DND-41 (cell line): ENCODE measurements at regions not wholly inside any gene's neighbourhood (a gene's known extent, or its start where the extent isn't known, plus 50 kb on each side); places are given as distances from the start of the nearest gene placed in this dataset.

ENCODE experiments used
- ATAC-seq: fragments of 200-7000 bp; cut with Tn5 transposase; 3 replicates; pipeline ENCODE4 v1.9.1; 2021; ENCODE audit warnings: low read depth; ENCODE audit not compliant: insufficient read depth
- DNase-seq: peaks from one replicate; pipeline ENCODE4 v3.0.0-alpha.2; 2020
- H2AFZ ChIP-seq: 2 replicates; pipeline ENCODE4 v1.6.0; 2012; ENCODE audit warnings: low read depth, low read length
- H3K27ac ChIP-seq: 2 replicates; pipeline ENCODE4 v1.5.1; 2012; ENCODE audit warnings: low read length, inconsistent platforms
- H3K27me3 ChIP-seq: fragments of 200-600 bp; sonication (generic); 2 replicates; pipeline ENCODE4 v1.6.0; 2012; ENCODE audit warnings: low read length, mild to moderate bottlenecking, inconsistent platforms; ENCODE audit not compliant: insufficient read depth, poor library complexity
- H3K36me3 ChIP-seq: 2 replicates; pipeline ENCODE4 v1.5.1; 2012; ENCODE audit warnings: low read length, inconsistent platforms; ENCODE audit not compliant: insufficient read depth
- H3K4me1 ChIP-seq: 2 replicates; pipeline ENCODE4 v1.5.1; 2012; ENCODE audit warnings: mild to moderate bottlenecking, low read length; ENCODE audit not compliant: insufficient read depth
- H3K4me2 ChIP-seq: 2 replicates; pipeline ENCODE4 v1.6.0; 2012; ENCODE audit warnings: mild to moderate bottlenecking, moderate library complexity, low read length, inconsistent platforms; ENCODE audit not compliant: insufficient read depth
- H3K4me3 ChIP-seq, 2 experiments: fragments of 200-600 bp in 1 of 2; shearing (Covaris generic) in 1 of 2; 2 replicates each; pipeline ENCODE4 v1.5.1; 2012 to 2016; ENCODE audit warnings: inconsistent platforms in 2 of 2, low read length in 2 of 2, mild to moderate bottlenecking in 2 of 2, low read depth in 1 of 2, moderate library complexity in 1 of 2
- H3K79me2 ChIP-seq: 2 replicates; pipeline ENCODE4 v1.6.0; 2012; ENCODE audit warnings: low read length, inconsistent platforms; ENCODE audit not compliant: insufficient read depth
- H3K9ac ChIP-seq: 2 replicates; pipeline ENCODE4 v1.6.0; 2012; ENCODE audit warnings: low read depth, mild to moderate bottlenecking, inconsistent platforms, low read length, moderate library complexity
- H3K9me3 ChIP-seq: 2 replicates; pipeline ENCODE4 v1.5.1; 2012; ENCODE audit warnings: low read length, moderate library complexity, mild to moderate bottlenecking, inconsistent platforms; ENCODE audit not compliant: insufficient read depth, severe bottlenecking
- H4K20me1 ChIP-seq: 2 replicates; pipeline ENCODE4 v1.6.0; 2012; ENCODE audit warnings: low read length; ENCODE audit not compliant: insufficient read depth
- CTCF ChIP-seq: IDR thresholded peaks from 2 replicates; pipeline ENCODE4 v1.5.1; 2012; ENCODE audit warnings: borderline replicate concordance, low read length, moderate library complexity, mild to moderate bottlenecking; ENCODE audit not compliant: poor library complexity, severe bottlenecking; ENCODE audit errors: extremely low read depth
- EZH2 ChIP-seq: IDR thresholded peaks from 3 replicates; pipeline ENCODE4 v1.6.1; 2012; ENCODE audit warnings: borderline replicate concordance, low read depth, mild to moderate bottlenecking, moderate library complexity, low read length, inconsistent platforms; ENCODE audit not compliant: severe bottlenecking

- Histone ChIP-seq H3K27me3 (no peaks in the 10 kb centered on the region), H3K4me1 (no peaks in the 10 kb centered on the region), H3K79me2 (no peaks in the 10 kb centered on the region), H3K36me3 (no peaks in the 10 kb centered on the region), H4K20me1 (no peaks in the 10 kb centered on the region), H3K4me3 (no peak overlapping the region), H3K9ac (no peak overlapping the region), H3K9me3 (peaks cover 9% of the 10 kb centered on the region), H3K27ac (no peak overlapping the region), H2AFZ (no peak overlapping the region), H3K4me2 (no peak overlapping the region)
- TF ChIP-seq CTCF (no peak), EZH2 (no peak)
- ATAC-seq: no peak
- DNase-seq: no peak
Observed at GRCh38 chr1:82628887-82629286, 828.2 kb downstream of the ADGRL2 start.

- H3K4me1 ChIP-seq: no peaks in the 10 kb centered on the region
- H3K79me2 ChIP-seq: no peaks in the 10 kb centered on the region
Observed at GRCh38 chr1:82625537-82625936, 824.8 kb downstream of the ADGRL2 start.

GRCh38 chr1:82621076-82621475 lies 820.3 kb downstream of the ADGRL2 start:
- H3K27ac ChIP-seq: no peak overlapping the region
- DNase-seq: no peak
- peaks cover 6% of the 10 kb centered on the region for H3K9me3 ChIP-seq
- H3K4me1 ChIP-seq: no peaks in the 10 kb centered on the region
- H3K36me3 ChIP-seq: no peaks in the 10 kb centered on the region
- H3K79me2 ChIP-seq: no peaks in the 10 kb centered on the region
- TF ChIP-seq EZH2 (no peak), CTCF (no peak)
- H4K20me1 ChIP-seq: no peaks in the 10 kb centered on the region
- no peak overlapping the region for H3K4me3 ChIP-seq
- no peaks in the 10 kb centered on the region for H3K27me3 ChIP-seq
- no peak overlapping the region for H3K9ac ChIP-seq
- ATAC-seq: no peak
- no peak overlapping the region for H2AFZ ChIP-seq
- no peak overlapping the region for H3K4me2 ChIP-seq

More at GRCh38 chr1:82625537-82625936, 824.8 kb downstream of the ADGRL2 start:
- Histone ChIP-seq H3K36me3 (no peaks in the 10 kb centered on the region), H4K20me1 (no peaks in the 10 kb centered on the region), H3K27ac (no peak overlapping the region), H3K9me3 (peaks cover 9% of the 10 kb centered on the region), H2AFZ (no peak overlapping the region), H3K4me3 (no peak overlapping the region), H3K27me3 (no peaks in the 10 kb centered on the region), H3K4me2 (no peak overlapping the region), H3K9ac (no peak overlapping the region)
- no peak for ATAC-seq
- no peak for DNase-seq
- TF ChIP-seq CTCF: no peak
- no peak for TF ChIP-seq EZH2

- ATAC-seq (no peak), DNase-seq (no peak)
- H3K27ac ChIP-seq: no peak overlapping the region
- H3K4me3 ChIP-seq: no peak overlapping the region
- TF ChIP-seq CTCF (no peak), EZH2 (no peak)
- H3K9me3 ChIP-seq: no peaks in the 10 kb centered on the region
- no peaks in the 10 kb centered on the region for H4K20me1 ChIP-seq
- no peak overlapping the region for H3K9ac ChIP-seq
- H3K4me1 ChIP-seq: no peaks in the 10 kb centered on the region
- H3K27me3 ChIP-seq: no peaks in the 10 kb centered on the region
- no peaks in the 10 kb centered on the region for H3K36me3 ChIP-seq
- H2AFZ ChIP-seq: no peak overlapping the region
- H3K79me2 ChIP-seq: no peaks in the 10 kb centered on the region
- H3K4me2 ChIP-seq: no peak overlapping the region
Observed at GRCh38 chr1:82614090-82614489, 813.4 kb downstream of the ADGRL2 start.
